ENCODE measurements at regions not wholly inside any gene's neighbourhood (a gene's known extent, or its start where the extent isn't known, plus 50 kb on each side); places are given as distances from the start of the nearest gene placed in this dataset.

DNA sequence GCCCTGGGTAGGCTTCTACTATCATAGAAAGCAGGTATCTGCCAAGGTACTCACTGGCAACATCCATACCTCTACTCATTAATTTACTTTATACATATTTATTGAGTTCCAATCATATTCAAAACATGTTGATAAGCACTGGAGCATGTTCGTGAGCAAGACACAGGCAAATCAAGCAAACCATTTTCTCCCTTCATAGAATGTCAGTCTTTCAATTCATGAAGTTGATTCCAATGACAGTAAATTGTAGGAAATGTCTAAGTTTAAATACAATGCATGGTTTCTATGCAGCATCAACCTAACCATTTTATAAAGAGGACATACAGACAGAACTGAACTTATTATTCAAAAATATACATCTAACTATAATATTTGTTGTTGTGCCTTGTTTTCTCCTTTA, 978.6 kb downstream of the CDH8 start:
- TF ChIP-seq POLR2A (IDR thresholded peaks at IDR 0.05): no peak
- TF ChIP-seq, protein P1, sequence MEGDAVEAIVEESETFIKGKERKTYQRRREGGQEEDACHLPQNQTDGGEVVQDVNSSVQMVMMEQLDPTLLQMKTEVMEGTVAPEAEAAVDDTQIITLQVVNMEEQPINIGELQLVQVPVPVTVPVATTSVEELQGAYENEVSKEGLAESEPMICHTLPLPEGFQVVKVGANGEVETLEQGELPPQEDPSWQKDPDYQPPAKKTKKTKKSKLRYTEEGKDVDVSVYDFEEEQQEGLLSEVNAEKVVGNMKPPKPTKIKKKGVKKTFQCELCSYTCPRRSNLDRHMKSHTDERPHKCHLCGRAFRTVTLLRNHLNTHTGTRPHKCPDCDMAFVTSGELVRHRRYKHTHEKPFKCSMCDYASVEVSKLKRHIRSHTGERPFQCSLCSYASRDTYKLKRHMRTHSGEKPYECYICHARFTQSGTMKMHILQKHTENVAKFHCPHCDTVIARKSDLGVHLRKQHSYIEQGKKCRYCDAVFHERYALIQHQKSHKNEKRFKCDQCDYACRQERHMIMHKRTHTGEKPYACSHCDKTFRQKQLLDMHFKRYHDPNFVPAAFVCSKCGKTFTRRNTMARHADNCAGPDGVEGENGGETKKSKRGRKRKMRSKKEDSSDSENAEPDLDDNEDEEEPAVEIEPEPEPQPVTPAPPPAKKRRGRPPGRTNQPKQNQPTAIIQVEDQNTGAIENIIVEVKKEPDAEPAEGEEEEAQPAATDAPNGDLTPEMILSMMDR (IDR thresholded peaks at IDR 0.05): no peak

All from testis (tissue), 2 donors.